Activated T-helper 17 cell treated with anti-CD3 and anti-CD28 coated beads, Interleukin-2, amount 50 U/mL, for 72 hours (primary cell): ENCODE measurements at regions not wholly inside any gene's neighbourhood (a gene's known extent, or its start where the extent isn't known, plus 50 kb on each side); places are given as distances from the start of the nearest gene placed in this dataset.

ENCODE experiments used
- ATAC-seq: fragments of 150-1000 bp; cut with Tn5 transposase; replicated peaks from 2 replicates; pipeline ENCODE4 v1.10.0; 2021; ENCODE audit warnings: mild to moderate bottlenecking, moderate library complexity
- H3K27ac Mint-ChIP-seq: one replicate; pipeline ENCODE4 v1.8.0; 2022; ENCODE audit warnings: mixed read lengths
- H3K27me3 Mint-ChIP-seq: one replicate; pipeline ENCODE4 v1.8.0; 2022; ENCODE audit warnings: mixed read lengths
- H3K36me3 Mint-ChIP-seq: one replicate; pipeline ENCODE4 v1.8.0; 2022; ENCODE audit warnings: low read depth, mild to moderate bottlenecking, mixed read lengths
- H3K4me1 Mint-ChIP-seq: one replicate; pipeline ENCODE4 v1.8.0; 2022; ENCODE audit warnings: mixed read lengths
- H3K4me3 Mint-ChIP-seq: one replicate; pipeline ENCODE4 v1.8.0; 2022; ENCODE audit warnings: mild to moderate bottlenecking, mixed read lengths
- H3K9me3 Mint-ChIP-seq: one replicate; pipeline ENCODE4 v1.8.0; 2022; ENCODE audit warnings: mixed read lengths

DNA sequence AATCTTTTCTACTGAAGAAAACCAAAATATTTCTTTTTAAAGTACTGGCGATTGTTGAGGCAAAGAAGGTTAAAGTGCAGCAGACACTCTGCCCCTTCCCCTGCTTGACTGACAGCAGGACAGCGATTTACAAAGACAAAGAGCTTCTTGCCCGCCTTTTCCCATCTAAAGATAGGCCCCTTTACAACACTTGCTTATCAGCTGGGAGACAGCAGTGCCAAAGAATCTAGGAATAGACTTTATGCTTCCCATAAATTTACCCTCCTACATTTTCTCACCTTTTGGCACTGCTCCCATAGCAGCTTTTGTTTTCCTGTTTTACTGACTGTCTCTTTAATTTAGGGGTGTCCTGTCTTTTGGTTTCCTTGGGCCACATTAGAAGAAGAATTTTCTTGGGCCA, 824.1 kb downstream of the CCSER2 start:
- H3K9me3 Mint-ChIP-seq = peaks cover 3% of the 10 kb centered on the region
- H3K27me3 Mint-ChIP-seq = no peaks in the 10 kb centered on the region

DNA sequence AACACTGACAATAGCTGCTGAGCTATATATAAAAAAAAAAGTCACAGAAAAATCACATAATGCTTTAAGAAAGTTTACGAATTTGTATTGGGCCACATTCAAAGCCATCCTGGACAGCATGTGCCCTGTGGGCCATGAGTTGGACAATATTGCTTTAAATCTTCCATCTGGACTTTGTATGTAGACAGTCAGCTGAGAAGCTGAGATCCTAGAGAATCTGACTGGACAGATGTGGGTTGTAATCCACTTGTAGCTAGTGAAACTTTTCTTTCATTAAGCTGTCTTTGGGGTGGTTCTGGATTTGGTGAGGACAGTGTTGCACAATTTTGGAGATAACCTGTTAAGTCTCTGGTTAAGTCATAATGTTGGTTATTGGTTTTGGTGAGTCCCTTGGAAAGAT, 824.5 kb downstream of the CCSER2 start:
- H3K4me1 Mint-ChIP-seq = no peaks in the 10 kb centered on the region
- no peak overlapping the region for H3K4me3 Mint-ChIP-seq
- H3K27ac Mint-ChIP-seq = no peak overlapping the region
- H3K36me3 Mint-ChIP-seq = no peaks in the 10 kb centered on the region
- H3K9me3 Mint-ChIP-seq = peaks cover 3% of the 10 kb centered on the region
- ATAC-seq = no peak
- no peaks in the 10 kb centered on the region for H3K27me3 Mint-ChIP-seq

More for the DNA sequence above, 824.1 kb downstream of the CCSER2 start:
- H3K36me3 Mint-ChIP-seq = no peaks in the 10 kb centered on the region
- H3K4me3 Mint-ChIP-seq = no peak overlapping the region
- no peak for ATAC-seq
- H3K27ac Mint-ChIP-seq = no peak overlapping the region
- no peaks in the 10 kb centered on the region for H3K4me1 Mint-ChIP-seq

DNA sequence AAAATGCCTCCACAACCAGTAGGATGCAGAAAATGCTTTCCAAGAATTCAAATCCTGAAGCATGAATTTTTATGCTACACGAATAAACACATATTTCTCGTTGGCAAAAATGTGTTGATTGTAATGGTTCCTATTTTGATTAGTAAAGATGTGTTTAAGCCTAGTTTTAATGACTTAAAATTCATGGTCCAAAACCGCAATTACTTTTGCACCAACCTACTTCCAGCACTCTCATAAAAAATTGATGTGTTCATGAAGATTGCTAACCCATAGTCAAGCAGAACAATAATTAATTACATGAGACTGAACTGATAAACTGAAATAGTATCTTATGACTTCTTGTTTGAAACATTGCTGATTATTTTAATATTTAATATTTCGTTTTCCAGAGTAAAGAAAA, 828.8 kb downstream of the CCSER2 start:
- Mint-ChIP-seq H3K4me3 (no peak overlapping the region), H3K9me3 (no peaks in the 10 kb centered on the region), H3K4me1 (no peaks in the 10 kb centered on the region), H3K27me3 (no peaks in the 10 kb centered on the region), H3K36me3 (no peaks in the 10 kb centered on the region), H3K27ac (no peak overlapping the region)
- no peak for ATAC-seq

DNA sequence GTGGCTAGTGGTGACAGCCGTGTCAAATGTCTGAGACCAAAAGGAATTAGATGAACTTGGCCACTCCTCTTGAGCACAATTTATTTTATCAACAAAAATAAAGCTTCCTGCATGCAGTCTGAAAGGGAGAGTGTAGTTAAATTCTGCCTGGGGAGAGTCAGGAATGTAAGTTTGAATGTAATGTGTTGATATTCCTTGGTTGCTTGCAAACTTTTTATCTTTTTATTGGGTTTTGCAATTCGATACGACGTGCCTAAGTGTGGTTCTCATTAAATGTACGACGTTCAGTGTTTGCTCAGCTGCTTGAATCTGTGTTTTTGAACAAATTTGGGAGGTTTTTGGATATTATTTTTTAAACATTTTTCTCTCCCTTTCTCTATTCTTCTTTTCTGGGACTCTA, 839.9 kb downstream of the CCSER2 start:
- no peak for ATAC-seq
- Mint-ChIP-seq H3K27ac (no peak overlapping the region), H3K9me3 (peaks cover 8% of the 10 kb centered on the region), H3K27me3 (peaks cover 10% of the 10 kb centered on the region), H3K4me1 (no peaks in the 10 kb centered on the region), H3K36me3 (no peaks in the 10 kb centered on the region), H3K4me3 (no peak overlapping the region)

DNA sequence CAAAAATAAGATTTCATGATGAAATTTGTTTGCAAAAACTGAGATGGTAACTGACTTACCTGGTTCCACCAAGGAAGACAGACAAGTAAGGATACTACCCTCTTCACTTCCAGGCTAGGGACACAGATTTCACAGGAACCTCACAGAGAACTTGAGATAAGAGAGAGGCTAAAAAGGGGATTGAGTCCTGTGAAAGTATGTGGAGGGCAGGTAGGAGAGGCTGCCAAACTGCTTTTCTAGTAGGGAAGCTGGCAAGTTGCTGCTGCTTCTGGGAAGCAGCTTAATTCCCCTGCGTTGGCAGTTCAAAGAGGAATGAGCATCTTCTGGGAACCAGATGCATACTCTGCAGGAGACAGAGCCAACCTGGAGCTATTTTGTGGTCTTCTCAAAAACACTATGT, 841.6 kb downstream of the CCSER2 start:
- peaks cover 8% of the 10 kb centered on the region for H3K9me3 Mint-ChIP-seq
- H3K36me3 Mint-ChIP-seq = no peaks in the 10 kb centered on the region
- no peak overlapping the region for H3K27ac Mint-ChIP-seq
- H3K27me3 Mint-ChIP-seq = peaks cover 10% of the 10 kb centered on the region
- no peaks in the 10 kb centered on the region for H3K4me1 Mint-ChIP-seq
- no peak overlapping the region for H3K4me3 Mint-ChIP-seq
- ATAC-seq = no peak

DNA sequence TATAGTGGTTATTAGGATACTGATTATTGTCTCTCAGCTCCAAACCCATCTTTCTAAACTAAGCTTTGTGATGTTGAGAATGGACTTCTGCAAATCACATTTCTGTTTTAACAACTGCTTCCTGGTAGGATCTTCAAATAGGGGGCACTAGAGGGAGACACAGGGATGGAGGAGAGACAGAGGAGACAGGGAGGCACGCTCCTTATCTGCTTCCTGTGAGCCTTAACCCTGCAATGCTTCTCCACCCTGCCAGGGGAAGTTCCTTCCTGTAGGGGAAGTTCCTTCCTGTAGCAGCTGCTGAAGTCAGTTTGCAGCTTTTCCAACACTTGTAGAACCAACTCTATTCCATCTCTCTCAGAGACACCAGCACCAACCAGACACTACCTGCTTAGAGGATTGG, 847.2 kb downstream of the CCSER2 start:
- peaks cover 5% of the 10 kb centered on the region for H3K9me3 Mint-ChIP-seq
- no peak for ATAC-seq
- H3K27ac Mint-ChIP-seq = no peak overlapping the region
- peaks cover 6% of the 10 kb centered on the region for H3K27me3 Mint-ChIP-seq
- H3K36me3 Mint-ChIP-seq = no peaks in the 10 kb centered on the region
- no peak overlapping the region for H3K4me3 Mint-ChIP-seq
- H3K4me1 Mint-ChIP-seq = no peaks in the 10 kb centered on the region

DNA sequence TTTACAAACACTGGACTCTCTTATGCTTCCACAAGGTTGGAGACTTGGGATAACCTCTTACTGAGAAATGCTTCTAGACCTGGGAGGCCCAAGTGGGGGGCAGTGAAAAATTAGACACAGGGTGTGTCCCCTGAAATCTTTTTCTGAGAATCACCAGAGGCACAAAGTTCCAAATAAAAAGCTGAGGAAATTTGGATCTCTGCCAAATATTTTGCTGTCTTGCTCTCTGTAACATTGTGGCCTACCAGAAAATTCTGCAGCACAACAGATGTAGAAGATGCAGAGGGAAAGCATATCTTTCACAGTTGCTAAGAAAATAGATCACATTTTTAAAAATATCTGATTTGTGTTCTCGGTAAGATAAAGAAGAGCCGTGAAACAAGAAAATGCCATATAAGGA, 849.4 kb downstream of the CCSER2 start:
- no peak for ATAC-seq
- Mint-ChIP-seq H3K27ac (no peak overlapping the region), H3K9me3 (no peaks in the 10 kb centered on the region), H3K36me3 (no peaks in the 10 kb centered on the region), H3K4me1 (no peaks in the 10 kb centered on the region), H3K27me3 (no peaks in the 10 kb centered on the region), H3K4me3 (no peak overlapping the region)

DNA sequence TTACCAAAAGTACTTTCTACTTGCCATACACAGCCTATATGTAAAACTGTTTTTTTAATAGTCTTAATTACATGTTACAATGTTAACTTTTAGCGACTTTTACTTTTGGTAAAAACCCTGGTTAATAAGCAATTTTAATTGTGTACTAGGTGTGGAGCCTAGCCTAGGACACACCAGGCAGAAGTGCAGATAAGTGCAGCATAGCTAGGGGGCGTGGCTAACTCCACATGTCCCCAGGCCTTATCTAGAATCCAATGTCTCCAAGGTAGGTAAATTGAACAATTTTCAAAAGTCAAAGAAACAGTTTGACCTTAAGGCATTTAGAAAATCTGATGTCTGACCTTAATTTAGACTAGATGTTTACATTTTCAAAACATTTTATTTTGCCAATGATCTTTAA, 858.7 kb downstream of the CCSER2 start:
- ATAC-seq = no peak
- Mint-ChIP-seq H3K4me3 (no peak overlapping the region), H3K27ac (no peak overlapping the region), H3K36me3 (no peaks in the 10 kb centered on the region), H3K9me3 (no peaks in the 10 kb centered on the region), H3K4me1 (peaks cover 6% of the 10 kb centered on the region), H3K27me3 (peaks cover 4% of the 10 kb centered on the region)

DNA sequence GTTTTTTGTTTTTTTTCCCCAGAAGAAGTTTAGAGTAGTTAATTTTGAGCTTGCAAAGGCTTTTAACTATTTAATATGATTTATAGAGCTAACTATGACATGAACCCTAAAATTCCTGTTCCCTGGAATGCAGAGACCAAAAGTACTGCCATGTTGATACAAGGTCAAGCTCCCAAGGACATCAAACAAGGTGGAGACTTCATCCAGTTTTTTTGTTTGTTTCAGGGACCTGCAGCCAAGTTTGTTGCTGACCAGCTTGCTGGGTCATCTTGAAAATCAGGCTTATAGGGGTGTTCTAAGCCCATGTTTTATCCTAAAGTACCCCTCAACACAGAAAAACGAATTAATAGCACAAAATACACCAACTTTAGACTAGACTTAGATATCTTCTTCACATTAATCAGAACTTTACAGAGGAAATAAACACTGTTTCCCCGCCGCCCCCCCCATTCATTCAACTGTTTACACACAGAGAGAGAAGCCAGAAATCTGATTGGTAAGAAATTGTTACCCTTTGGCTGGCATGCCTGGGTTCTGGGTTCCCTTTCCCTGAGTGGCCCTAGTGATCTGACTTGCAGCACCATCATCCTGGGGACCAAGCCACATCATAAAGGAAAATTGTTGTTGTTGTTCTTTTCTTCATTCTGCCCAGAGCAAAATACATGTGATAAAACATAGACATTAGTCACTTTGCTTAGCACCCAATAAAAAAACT, 860.5 kb downstream of the CCSER2 start:
- Mint-ChIP-seq H3K36me3 (no peaks in the 10 kb centered on the region), H3K4me1 (peaks cover 4% of the 10 kb centered on the region), H3K27me3 (peaks cover 4% of the 10 kb centered on the region), H3K4me3 (no peak overlapping the region), H3K9me3 (no peaks in the 10 kb centered on the region), H3K27ac (no peak overlapping the region)
- ATAC-seq = no peak

DNA sequence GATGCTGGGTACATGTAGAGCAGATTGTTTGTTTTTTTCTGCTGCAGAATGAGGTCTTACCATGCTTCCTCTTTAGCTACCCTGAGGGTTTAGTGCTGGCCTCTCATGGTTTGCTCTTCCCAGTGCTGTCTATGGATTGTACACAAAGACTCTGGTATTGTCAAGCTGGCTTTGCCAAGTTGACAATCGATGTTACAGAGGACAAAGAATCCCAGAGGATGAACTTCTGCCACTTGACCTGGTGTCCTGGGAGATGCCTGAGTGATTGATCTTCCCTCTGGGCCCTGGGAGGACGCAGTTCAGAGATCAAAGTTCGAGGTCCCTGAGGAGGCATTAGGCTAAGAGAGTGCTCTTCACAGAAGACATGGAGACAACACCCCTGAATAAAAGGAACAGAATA, 865.4 kb downstream of the CCSER2 start:
- Mint-ChIP-seq H3K9me3 (no peaks in the 10 kb centered on the region), H3K27me3 (peaks cover 16% of the 10 kb centered on the region), H3K27ac (no peak overlapping the region), H3K36me3 (no peaks in the 10 kb centered on the region), H3K4me3 (no peak overlapping the region), H3K4me1 (no peaks in the 10 kb centered on the region)
- ATAC-seq = no peak

DNA sequence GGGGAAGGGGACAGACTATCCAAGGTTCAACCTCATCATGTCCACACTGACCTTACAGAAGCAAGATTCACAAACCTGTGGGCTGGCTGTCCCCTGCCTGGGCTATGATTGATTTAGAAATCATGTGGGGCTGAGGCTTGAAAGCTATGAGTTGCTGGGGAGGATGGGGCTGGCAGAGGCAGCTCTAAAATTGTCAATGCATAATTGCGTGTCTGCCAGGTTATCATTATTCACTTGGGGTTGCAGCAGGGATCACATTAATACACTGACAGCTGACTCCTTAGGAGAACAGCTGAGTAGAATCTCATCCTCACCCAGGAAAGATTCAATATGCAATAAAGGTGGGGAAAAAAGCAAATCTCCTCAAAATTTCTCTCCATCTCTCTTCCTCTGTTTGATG, 866.3 kb downstream of the CCSER2 start:
- H3K4me1 Mint-ChIP-seq = no peaks in the 10 kb centered on the region
- H3K27me3 Mint-ChIP-seq = peaks cover 12% of the 10 kb centered on the region
- H3K27ac Mint-ChIP-seq = no peak overlapping the region
- no peak for ATAC-seq
- no peaks in the 10 kb centered on the region for H3K9me3 Mint-ChIP-seq
- H3K36me3 Mint-ChIP-seq = no peaks in the 10 kb centered on the region
- no peak overlapping the region for H3K4me3 Mint-ChIP-seq

DNA sequence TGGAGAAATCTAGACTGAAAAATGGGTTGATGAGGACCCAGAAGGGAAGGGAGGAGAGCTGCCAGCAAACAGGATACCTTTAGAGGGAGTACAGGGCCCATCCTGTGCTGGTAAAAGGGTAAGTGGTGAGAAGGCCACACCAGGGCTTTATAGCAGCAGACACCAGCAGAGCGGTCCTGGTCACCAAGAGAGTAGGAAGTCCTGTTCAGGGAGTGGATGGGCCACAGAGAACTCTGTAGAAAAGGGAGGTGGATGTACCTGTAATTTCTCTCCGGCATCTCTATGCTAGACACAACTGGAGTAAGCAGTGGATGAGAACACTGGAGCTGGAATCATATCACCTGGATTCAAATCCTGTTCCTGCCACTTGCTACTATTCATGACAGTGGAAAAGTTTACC, 867.2 kb downstream of the CCSER2 start:
- no peak for ATAC-seq
- Mint-ChIP-seq H3K27me3 (peaks cover 12% of the 10 kb centered on the region), H3K4me1 (no peaks in the 10 kb centered on the region), H3K4me3 (no peak overlapping the region), H3K9me3 (no peaks in the 10 kb centered on the region), H3K36me3 (no peaks in the 10 kb centered on the region), H3K27ac (no peak overlapping the region)

DNA sequence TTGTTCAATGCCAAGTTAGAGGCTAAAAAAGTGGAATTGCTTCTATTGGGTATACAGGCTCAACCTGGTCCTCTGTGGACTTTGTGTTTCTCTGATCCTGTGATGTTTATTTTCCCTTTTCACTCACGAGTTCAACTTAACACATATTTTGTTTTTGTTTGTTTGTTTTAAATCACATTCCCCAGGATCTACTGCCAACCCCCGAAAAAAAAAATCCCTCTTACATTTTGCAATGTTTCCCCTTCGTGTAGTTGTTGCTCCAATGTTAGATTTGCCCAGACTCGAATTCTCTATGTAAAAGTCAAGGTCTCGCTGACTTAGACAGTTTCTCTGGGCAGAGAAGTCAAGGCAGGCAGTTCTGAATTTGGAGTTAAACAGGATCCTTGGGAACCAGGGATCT, 876.4 kb downstream of the CCSER2 start:
- ATAC-seq = no peak
- H3K27me3 Mint-ChIP-seq = no peaks in the 10 kb centered on the region
- H3K4me3 Mint-ChIP-seq = no peak overlapping the region
- no peaks in the 10 kb centered on the region for H3K9me3 Mint-ChIP-seq
- H3K4me1 Mint-ChIP-seq = no peaks in the 10 kb centered on the region
- H3K27ac Mint-ChIP-seq = no peak overlapping the region
- no peaks in the 10 kb centered on the region for H3K36me3 Mint-ChIP-seq

DNA sequence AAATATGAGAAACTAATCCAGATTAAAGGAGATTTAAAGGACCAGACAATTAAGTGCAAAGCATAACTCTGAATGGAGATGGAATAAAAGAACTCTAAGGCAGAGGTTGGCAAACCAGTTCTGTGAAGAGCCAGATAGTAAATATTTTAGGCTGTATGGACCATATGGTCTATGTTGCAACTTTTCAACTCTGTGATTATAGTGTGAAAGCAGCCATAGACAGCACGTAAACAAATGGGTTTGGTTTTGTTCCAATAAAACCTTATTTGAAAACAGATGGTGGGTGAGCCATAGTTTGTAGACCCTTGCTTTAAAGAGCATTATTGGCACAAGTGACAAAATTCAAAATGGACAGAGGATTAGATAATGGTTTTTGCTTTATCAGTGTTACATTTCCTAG, 884.1 kb downstream of the CCSER2 start:
- H3K4me3 Mint-ChIP-seq = no peak overlapping the region
- no peaks in the 10 kb centered on the region for H3K9me3 Mint-ChIP-seq
- H3K36me3 Mint-ChIP-seq = no peaks in the 10 kb centered on the region
- no peaks in the 10 kb centered on the region for H3K4me1 Mint-ChIP-seq
- H3K27ac Mint-ChIP-seq = no peak overlapping the region
- ATAC-seq = no peak
- peaks cover 8% of the 10 kb centered on the region for H3K27me3 Mint-ChIP-seq

DNA sequence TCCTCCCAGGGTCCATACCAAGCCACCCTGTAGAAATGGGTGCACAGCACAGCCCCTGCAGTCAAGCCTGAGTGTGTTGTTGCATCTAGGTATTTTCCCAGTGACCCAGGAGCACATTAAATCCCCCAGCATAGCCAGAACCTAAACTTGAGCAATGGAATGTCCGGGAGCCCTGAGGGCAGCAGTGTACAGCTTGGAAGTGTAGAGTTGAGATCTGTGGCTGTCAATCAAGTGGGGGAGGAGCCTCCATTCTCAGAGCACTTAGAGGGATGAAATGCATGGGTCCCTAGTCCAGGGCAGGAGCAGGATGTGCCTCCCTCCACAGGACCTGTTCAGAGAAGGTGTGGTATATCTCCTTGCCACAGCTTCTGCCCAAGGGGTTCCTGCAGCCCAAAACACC, 885.1 kb downstream of the CCSER2 start:
- H3K4me1 Mint-ChIP-seq = no peaks in the 10 kb centered on the region
- H3K9me3 Mint-ChIP-seq = no peaks in the 10 kb centered on the region
- no peak overlapping the region for H3K27ac Mint-ChIP-seq
- H3K36me3 Mint-ChIP-seq = no peaks in the 10 kb centered on the region
- H3K27me3 Mint-ChIP-seq = peaks cover 8% of the 10 kb centered on the region
- no peak overlapping the region for H3K4me3 Mint-ChIP-seq
- no peak for ATAC-seq

DNA sequence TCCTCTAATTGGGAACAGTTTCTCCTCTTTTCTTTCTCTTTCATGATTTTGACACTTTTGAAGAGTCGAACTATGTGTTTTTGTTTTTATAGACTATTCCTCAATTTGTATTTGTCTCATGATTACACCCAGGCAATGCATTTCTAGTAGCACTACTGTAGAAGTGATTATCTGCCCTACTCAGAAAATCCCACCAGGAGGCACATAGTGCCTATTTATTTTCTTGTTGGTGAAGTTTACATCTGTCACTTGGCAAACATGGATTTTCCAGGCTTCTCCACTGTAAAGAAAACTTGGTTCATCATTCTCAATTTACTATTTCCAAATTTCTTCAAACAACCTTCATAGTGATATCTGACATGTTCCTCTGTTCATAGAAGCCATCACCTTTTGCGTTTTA, 893.9 kb downstream of the CCSER2 start:
- Mint-ChIP-seq H3K4me3 (no peak overlapping the region), H3K27me3 (peaks cover 3% of the 10 kb centered on the region), H3K4me1 (no peaks in the 10 kb centered on the region), H3K9me3 (no peaks in the 10 kb centered on the region), H3K36me3 (no peaks in the 10 kb centered on the region), H3K27ac (no peak overlapping the region)
- no peak for ATAC-seq
